ENCODE measurements at regions not wholly inside any gene's neighbourhood (a gene's known extent, or its start where the extent isn't known, plus 50 kb on each side); places are given as distances from the start of the nearest gene placed in this dataset.
A peak's percentile ranks its signal among the peaks of the same experiment; 100 is the strongest.

- no peak for DNase-seq
- Histone ChIP-seq H3K27me3 (ENCODE audit: control insufficient read depth, insufficient read depth, low read length) (no peaks in the 10 kb centered on the region), H3K36me3 (replicated peaks; ENCODE audit: control insufficient read depth, insufficient read depth, low read length) (no peaks in the 10 kb centered on the region), H3K4me3 (ENCODE audit: insufficient read depth, low read depth, low read length) (no peak overlapping the region)
Measured at GRCh38 chr1:70671006-70671405, 259.9 kb downstream of the CTH start.

- H3K36me3 ChIP-seq (replicated peaks; ENCODE audit: control insufficient read depth, insufficient read depth, low read length): no peaks in the 10 kb centered on the region
- DNase-seq: no peak
- no peaks in the 10 kb centered on the region for H3K27me3 ChIP-seq (ENCODE audit: control insufficient read depth, insufficient read depth, low read length)
- no peak overlapping the region for H3K4me3 ChIP-seq (ENCODE audit: insufficient read depth, low read depth, low read length)
Measured at GRCh38 chr1:70672442-70672888, 261.4 kb downstream of the CTH start.

- no peak for DNase-seq
- Histone ChIP-seq H3K4me3 (ENCODE audit: insufficient read depth, low read depth, low read length) (no peak overlapping the region), H3K36me3 (replicated peaks; ENCODE audit: control insufficient read depth, insufficient read depth, low read length) (no peaks in the 10 kb centered on the region), H3K27me3 (ENCODE audit: control insufficient read depth, insufficient read depth, low read length) (no peaks in the 10 kb centered on the region)
Measured at GRCh38 chr1:70674941-70675685, 264.0 kb downstream of the CTH start.

- Histone ChIP-seq H3K36me3 (replicated peaks; ENCODE audit: control insufficient read depth, insufficient read depth, low read length) (no peaks in the 10 kb centered on the region), H3K4me3 (ENCODE audit: insufficient read depth, low read depth, low read length) (no peak overlapping the region), H3K27me3 (ENCODE audit: control insufficient read depth, insufficient read depth, low read length) (no peaks in the 10 kb centered on the region)
- peak; percentile 13 for DNase-seq
Measured at GRCh38 chr1:70675737-70676156, 264.7 kb downstream of the CTH start.

GRCh38 chr1:70685300-70686286 lies 274.5 kb downstream of the CTH start:
- Histone ChIP-seq H3K4me3 (ENCODE audit: insufficient read depth, low read depth, low read length) (no peak overlapping the region), H3K36me3 (replicated peaks; ENCODE audit: control insufficient read depth, insufficient read depth, low read length) (no peaks in the 10 kb centered on the region), H3K27me3 (ENCODE audit: control insufficient read depth, insufficient read depth, low read length) (no peaks in the 10 kb centered on the region)
- DNase-seq: peak; percentile 7

- H3K27me3 ChIP-seq (ENCODE audit: control insufficient read depth, insufficient read depth, low read length): no peaks in the 10 kb centered on the region
- H3K36me3 ChIP-seq (replicated peaks; ENCODE audit: control insufficient read depth, insufficient read depth, low read length): no peaks in the 10 kb centered on the region
- no peak overlapping the region for H3K4me3 ChIP-seq (ENCODE audit: insufficient read depth, low read depth, low read length)
- DNase-seq: no peak
Measured at GRCh38 chr1:70688580-70688979, 277.5 kb downstream of the CTH start.

GRCh38 chr1:70706381-70707037 lies 295.4 kb downstream of the CTH start:
- Histone ChIP-seq H3K36me3 (replicated peaks; ENCODE audit: control insufficient read depth, insufficient read depth, low read length) (no peaks in the 10 kb centered on the region), H3K4me3 (ENCODE audit: insufficient read depth, low read depth, low read length) (peak overlapping the region; percentile 52), H3K27me3 (ENCODE audit: control insufficient read depth, insufficient read depth, low read length) (peaks cover 3% of the 10 kb centered on the region; the same call in 1 of the 2 replicates)
- DNase-seq: peak; percentile 19

GRCh38 chr1:70707214-70707613 lies 296.1 kb downstream of the CTH start:
- no peaks in the 10 kb centered on the region for H3K36me3 ChIP-seq (replicated peaks; ENCODE audit: control insufficient read depth, insufficient read depth, low read length)
- H3K27me3 ChIP-seq (ENCODE audit: control insufficient read depth, insufficient read depth, low read length): peaks cover 3% of the 10 kb centered on the region; the same call in 1 of the 2 replicates
- no peak for DNase-seq
- H3K4me3 ChIP-seq (ENCODE audit: insufficient read depth, low read depth, low read length): no peak overlapping the region

- peak; percentile 28 for DNase-seq
- H3K36me3 ChIP-seq (replicated peaks; ENCODE audit: control insufficient read depth, insufficient read depth, low read length): no peaks in the 10 kb centered on the region
- H3K27me3 ChIP-seq (ENCODE audit: control insufficient read depth, insufficient read depth, low read length): no peaks in the 10 kb centered on the region
- H3K4me3 ChIP-seq (ENCODE audit: insufficient read depth, low read depth, low read length): no peak overlapping the region
Measured at GRCh38 chr1:70714149-70714548, 303.1 kb downstream of the CTH start.

- Histone ChIP-seq H3K4me3 (ENCODE audit: insufficient read depth, low read depth, low read length) (no peak overlapping the region), H3K36me3 (replicated peaks; ENCODE audit: control insufficient read depth, insufficient read depth, low read length) (no peaks in the 10 kb centered on the region)
- DNase-seq: no peak
Measured at GRCh38 chr1:70717211-70717610, 306.1 kb downstream of the CTH start.

GRCh38 chr1:70717656-70718055 lies 306.6 kb downstream of the CTH start:
- DNase-seq: no peak
- no peaks in the 10 kb centered on the region for H3K27me3 ChIP-seq (ENCODE audit: control insufficient read depth, insufficient read depth, low read length)
- no peaks in the 10 kb centered on the region for H3K36me3 ChIP-seq (replicated peaks; ENCODE audit: control insufficient read depth, insufficient read depth, low read length)
- no peak overlapping the region for H3K4me3 ChIP-seq (ENCODE audit: insufficient read depth, low read depth, low read length)

More at GRCh38 chr1:70717211-70717610, 306.1 kb downstream of the CTH start:
- H3K27me3 ChIP-seq (ENCODE audit: control insufficient read depth, insufficient read depth, low read length): no peaks in the 10 kb centered on the region

- H3K27me3 ChIP-seq (ENCODE audit: control insufficient read depth, insufficient read depth, low read length): no peaks in the 10 kb centered on the region
Measured at GRCh38 chr1:70718086-70718630, 307.1 kb downstream of the CTH start.

GRCh38 chr1:70719154-70719553 lies 308.1 kb downstream of the CTH start:
- Histone ChIP-seq H3K36me3 (replicated peaks; ENCODE audit: control insufficient read depth, insufficient read depth, low read length) (no peaks in the 10 kb centered on the region), H3K27me3 (ENCODE audit: control insufficient read depth, insufficient read depth, low read length) (no peaks in the 10 kb centered on the region), H3K4me3 (ENCODE audit: insufficient read depth, low read depth, low read length) (no peak overlapping the region)
- no peak for DNase-seq

More at GRCh38 chr1:70718086-70718630, 307.1 kb downstream of the CTH start:
- Histone ChIP-seq H3K36me3 (replicated peaks; ENCODE audit: control insufficient read depth, insufficient read depth, low read length) (no peaks in the 10 kb centered on the region), H3K4me3 (ENCODE audit: insufficient read depth, low read depth, low read length) (no peak overlapping the region)
- no peak for DNase-seq

- no peaks in the 10 kb centered on the region for H3K36me3 ChIP-seq (replicated peaks; ENCODE audit: control insufficient read depth, insufficient read depth, low read length)
- DNase-seq: no peak
- no peak overlapping the region for H3K4me3 ChIP-seq (ENCODE audit: insufficient read depth, low read depth, low read length)
- H3K27me3 ChIP-seq (ENCODE audit: control insufficient read depth, insufficient read depth, low read length): no peaks in the 10 kb centered on the region
Measured at GRCh38 chr1:70720109-70720508, 309.0 kb downstream of the CTH start.
